Tibial artery (tissue), 4 donors: ENCODE measurements at regions not wholly inside any gene's neighbourhood (a gene's known extent, or its start where the extent isn't known, plus 50 kb on each side); places are given as distances from the start of the nearest gene placed in this dataset.

Source experiments
- DNase-seq, 2 donors: peaks; one replicate each; pipeline ENCODE4 v3.0.0-alpha.2; 2019
- H3K27ac ChIP-seq, 2 donors: fragments of 200-600 bp; sonication (generic) in 1 of 2; 1 replicate in 1 of 2; 2 replicates in 1 of 2; pipeline ENCODE4 v1.5.1; 2018 to 2019; ENCODE audit warnings: mild to moderate bottlenecking in 1 of 2
- H3K27me3 ChIP-seq, 2 donors: fragments of 200-600 bp; sonication (generic) in 1 of 2; one replicate each; pipeline versions ENCODE4 v1.5.1 to v1.6.0; 2016 to 2019
- H3K36me3 ChIP-seq, 3 donors: fragments of 200-600 bp; sonication (generic) in 2 of 3; one replicate each; pipeline ENCODE4 v1.5.1; 2016 to 2019; ENCODE audit warnings: mild to moderate bottlenecking in 2 of 3
- H3K4me1 ChIP-seq, 4 donors: fragments of 200-600 bp; sonication (generic) in 2 of 4; 1 replicate in 3 of 4; 2 replicates in 1 of 4; pipeline ENCODE4 v1.5.1; 2016 to 2019
- H3K4me3 ChIP-seq, 2 donors: fragments of 200-600 bp; sonication (generic) in 1 of 2; 1 replicate in 1 of 2; 2 replicates in 1 of 2; pipeline ENCODE4 v1.5.1; 2018 to 2019; ENCODE audit warnings: mild to moderate bottlenecking in 2 of 2
- H3K9me3 ChIP-seq, 3 donors: fragments of 200-600 bp; sonication (generic) in 1 of 3; one replicate each; pipeline ENCODE4 v1.5.1; 2016 to 2019
- CTCF ChIP-seq, 2 experiments: fragments of 200-600 bp in 1 of 2; fragments of 450-650 bp in 1 of 2; IDR thresholded peaks; one replicate each; pipeline ENCODE4 v1.5.1; 2017 to 2019; ENCODE audit warnings: antibody characterized with exemption in 2 of 2, mild to moderate bottlenecking in 1 of 2, moderate library complexity in 1 of 2
- intact Hi-C: fragments of 100-400 bp; cut with DNase I; formaldehyde crosslinking; loops from one replicate; pipeline ENCODE4 v1.15.0; 2023; ENCODE audit warnings: low total_unique reads

GRCh38 chr16:9393591-9393990 is 302.1 kb downstream of the HAPSTR1 start:
- Histone ChIP-seq H3K4me1 (no peaks in the 10 kb centered on the region), H3K36me3 (no peaks in the 10 kb centered on the region), H3K9me3 (peaks cover 0 to 5% (median under 1%) of the 10 kb centered on the region in 3 donors), H3K27me3 (peaks cover 0 to 4% of the 10 kb centered on the region in 2 donors), H3K27ac (no peak overlapping the region), H3K4me3 (no peak overlapping the region)
- no peak for DNase-seq
- no peak for TF ChIP-seq CTCF (IDR thresholded peaks at IDR 0.05)
- intact Hi-C loops, result no loop called here

GRCh38 chr16:9395958-9396359 is 304.5 kb downstream of the HAPSTR1 start:
- no peak overlapping the region for H3K4me3 ChIP-seq
- no peak for TF ChIP-seq CTCF (IDR thresholded peaks at IDR 0.05)
- intact Hi-C loops, result no loop called here

GRCh38 chr16:9399573-9399972 is 308.1 kb downstream of the HAPSTR1 start:
- Histone ChIP-seq H3K27ac (no peak overlapping the region), H3K9me3 (peaks cover 0 to 5% (median 0%) of the 10 kb centered on the region in 3 donors), H3K4me1 (no peaks in the 10 kb centered on the region), H3K36me3 (no peaks in the 10 kb centered on the region), H3K27me3 (peaks cover 0 to 2% of the 10 kb centered on the region in 2 donors), H3K4me3 (no peak overlapping the region)
- DNase-seq, result no peak
- TF ChIP-seq CTCF (IDR thresholded peaks at IDR 0.05), result no peak
- intact Hi-C loops, result no loop called here

More at GRCh38 chr16:9395958-9396359, 304.5 kb downstream of the HAPSTR1 start:
- Histone ChIP-seq H3K9me3 (peaks cover 0 to 5% (median 0%) of the 10 kb centered on the region in 3 donors), H3K36me3 (no peaks in the 10 kb centered on the region), H3K27me3 (peaks cover 0 to 4% of the 10 kb centered on the region in 2 donors), H3K4me1 (no peaks in the 10 kb centered on the region), H3K27ac (no peak overlapping the region)
- no peak for DNase-seq

GRCh38 chr16:9401173-9401572 is 309.7 kb downstream of the HAPSTR1 start:
- Histone ChIP-seq H3K27me3 (no peaks in the 10 kb centered on the region), H3K9me3 (peaks cover 0 to 5% (median 0%) of the 10 kb centered on the region in 3 donors), H3K36me3 (no peaks in the 10 kb centered on the region), H3K27ac (no peak overlapping the region), H3K4me3 (no peak overlapping the region), H3K4me1 (no peaks in the 10 kb centered on the region)
- no peak for TF ChIP-seq CTCF (IDR thresholded peaks at IDR 0.05)
- no peak for DNase-seq
- intact Hi-C loops, result no loop called here

GRCh38 chr16:9402293-9402860 is 310.9 kb downstream of the HAPSTR1 start:
- no peak for DNase-seq
- Histone ChIP-seq H3K4me3 (no peak overlapping the region), H3K27ac (no peak overlapping the region), H3K9me3 (peaks cover 0 to 5% (median 3%) of the 10 kb centered on the region in 3 donors), H3K36me3 (no peaks in the 10 kb centered on the region), H3K4me1 (no peaks in the 10 kb centered on the region), H3K27me3 (no peaks in the 10 kb centered on the region)
- no peak for TF ChIP-seq CTCF (IDR thresholded peaks at IDR 0.05)
- intact Hi-C loops, result no loop called here

GRCh38 chr16:9404811-9405210 is 313.4 kb downstream of the HAPSTR1 start:
- H3K36me3 ChIP-seq, result no peaks in the 10 kb centered on the region
- intact Hi-C loops, result no loop called here
- no peak overlapping the region for H3K27ac ChIP-seq
- DNase-seq, result no peak
- TF ChIP-seq CTCF (IDR thresholded peaks at IDR 0.05), result no peak
- H3K4me1 ChIP-seq, result no peaks in the 10 kb centered on the region
- H3K27me3 ChIP-seq, result no peaks in the 10 kb centered on the region
- no peak overlapping the region for H3K4me3 ChIP-seq
- peaks cover 0 to 3% (median 0%) of the 10 kb centered on the region in 3 donors for H3K9me3 ChIP-seq
